LoVo (cell line): ENCODE measurements at regions not wholly inside any gene's neighbourhood (a gene's known extent, or its start where the extent isn't known, plus 50 kb on each side); places are given as distances from the start of the nearest gene placed in this dataset.
A peak's percentile ranks its signal among the peaks of the same experiment; 100 is the strongest.

ENCODE experiments used
- DNase-seq: peaks from one replicate; pipeline ENCODE4 v3.0.0-alpha.2; 2016; ENCODE audit warnings: low spot score

DNA sequence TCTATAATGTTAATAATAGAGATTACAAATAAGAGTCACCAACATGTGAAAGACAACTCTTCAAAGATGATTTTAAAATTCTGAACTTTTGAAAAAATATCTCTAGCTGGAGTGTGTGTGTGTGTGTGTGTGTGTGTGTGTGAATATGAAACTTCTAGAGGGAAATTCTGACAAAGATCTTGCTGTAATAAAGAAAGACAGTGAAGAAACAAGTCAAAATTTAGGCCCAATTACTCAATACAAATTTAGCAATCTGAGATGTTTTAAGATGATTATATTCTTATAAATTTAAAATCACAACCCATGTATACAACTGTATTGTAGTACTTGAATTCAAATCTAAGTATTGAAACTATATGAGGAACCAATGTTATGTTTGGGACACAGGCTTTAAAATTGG is 57.2 kb upstream of the UGP2 start:
- no peak for DNase-seq

DNA sequence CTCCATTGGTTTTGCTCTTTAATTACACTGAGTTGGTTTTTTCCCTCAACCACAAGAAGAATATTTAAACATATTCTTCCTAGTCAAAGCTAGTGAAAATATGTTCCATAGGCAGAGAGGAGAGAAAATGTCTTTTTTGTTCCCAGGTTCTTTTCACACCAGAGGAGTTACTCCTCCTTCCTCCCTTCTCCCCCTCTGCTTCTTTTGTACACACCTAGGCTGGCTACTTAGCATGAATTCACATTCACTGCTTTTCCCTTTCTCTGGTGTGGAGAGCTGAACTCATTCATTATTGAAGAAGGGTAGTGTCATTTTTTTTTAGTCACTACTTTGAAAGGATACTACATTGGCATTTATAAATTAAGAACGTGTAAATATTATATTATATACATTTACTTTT is 56.6 kb upstream of the UGP2 start:
- DNase-seq, result no peak

DNA sequence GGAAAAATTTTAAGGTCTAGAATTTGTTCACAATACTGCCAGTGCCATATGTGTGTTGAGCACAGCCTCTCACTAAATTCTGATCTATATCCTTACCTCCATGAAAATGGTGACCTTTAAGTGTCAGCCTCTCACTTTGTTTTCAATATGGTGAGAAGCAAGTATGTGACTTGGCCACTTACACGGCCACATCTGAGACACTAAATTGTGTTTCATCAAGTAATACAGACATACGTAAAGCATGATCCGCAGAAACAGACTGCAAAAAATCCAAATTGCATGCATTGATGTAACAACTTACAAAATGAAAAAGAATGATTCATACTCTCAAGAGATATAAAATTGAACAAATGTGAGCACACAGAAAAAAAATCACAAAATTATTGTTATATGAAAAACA is 55.2 kb upstream of the UGP2 start:
- DNase-seq, result no peak

DNA sequence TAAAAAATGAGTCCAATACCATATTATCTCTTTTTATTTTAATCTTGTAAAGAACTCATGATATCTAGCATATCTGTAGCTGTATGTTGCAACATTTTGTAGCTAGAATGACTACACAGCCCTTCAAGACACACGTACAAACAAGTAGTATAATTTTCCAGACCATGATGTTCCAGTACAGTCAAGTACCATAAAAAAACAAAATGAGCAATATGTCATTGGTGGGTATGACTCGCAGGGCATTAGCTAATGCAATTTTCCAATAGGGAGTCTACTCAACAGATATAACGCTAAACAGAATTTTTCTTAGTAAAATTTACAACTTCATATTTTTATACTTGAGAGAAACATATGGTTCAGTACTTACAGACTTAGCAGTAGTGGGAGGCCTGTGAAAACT is 53.6 kb upstream of the UGP2 start:
- DNase-seq, result no peak

DNA sequence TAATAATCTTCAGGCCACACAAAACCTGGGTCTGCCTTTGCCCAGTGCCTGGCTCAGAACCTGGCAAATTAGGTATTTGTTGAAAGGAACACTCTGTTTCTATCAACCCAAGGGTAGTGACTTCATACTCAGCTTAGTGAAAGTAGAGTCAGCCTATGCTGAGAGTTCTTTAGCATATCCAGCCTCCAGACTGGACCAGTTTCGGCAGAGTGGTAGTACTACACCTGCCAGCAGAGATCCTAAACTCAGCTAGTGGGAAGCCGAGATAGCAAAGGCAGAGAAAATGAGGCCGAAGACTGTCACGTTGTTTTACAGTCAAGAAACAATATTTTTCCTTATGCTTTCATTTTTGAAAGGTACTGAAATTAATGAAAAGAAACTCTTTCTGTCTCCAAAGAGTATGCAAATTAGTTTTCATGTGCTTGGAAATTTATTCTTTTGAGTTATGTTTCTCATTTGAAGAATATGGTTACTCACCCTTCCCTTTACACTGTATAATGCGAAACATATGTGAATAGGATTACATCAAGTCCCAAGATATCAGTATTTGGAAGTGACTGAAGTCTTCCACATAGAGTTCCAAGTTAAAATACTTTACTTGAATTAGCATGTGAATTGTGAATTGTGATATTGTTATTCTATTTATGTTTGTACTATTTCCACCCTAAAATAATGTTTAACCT is 52.2 kb upstream of the UGP2 start:
- DNase-seq, result no peak

DNA sequence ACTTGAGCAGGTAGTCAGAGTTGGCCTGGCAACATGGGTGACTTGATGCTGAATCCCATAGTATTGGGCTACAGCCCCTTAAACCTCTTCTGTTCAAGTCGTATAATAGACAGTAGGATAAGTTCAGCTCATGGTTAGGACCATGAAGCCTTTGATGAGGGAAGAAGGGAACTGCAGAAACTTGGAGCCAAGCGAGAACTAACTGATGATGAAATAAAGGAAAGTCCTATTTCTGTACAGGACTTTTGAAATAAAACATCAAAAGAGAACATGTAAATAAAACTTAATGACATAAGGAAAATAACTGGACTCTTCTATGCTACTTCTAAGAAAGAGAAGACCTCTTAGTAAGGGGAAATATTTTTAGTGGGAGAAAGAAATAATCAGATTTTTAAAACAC is 51.2 kb upstream of the UGP2 start:
- DNase-seq, result no peak

DNA sequence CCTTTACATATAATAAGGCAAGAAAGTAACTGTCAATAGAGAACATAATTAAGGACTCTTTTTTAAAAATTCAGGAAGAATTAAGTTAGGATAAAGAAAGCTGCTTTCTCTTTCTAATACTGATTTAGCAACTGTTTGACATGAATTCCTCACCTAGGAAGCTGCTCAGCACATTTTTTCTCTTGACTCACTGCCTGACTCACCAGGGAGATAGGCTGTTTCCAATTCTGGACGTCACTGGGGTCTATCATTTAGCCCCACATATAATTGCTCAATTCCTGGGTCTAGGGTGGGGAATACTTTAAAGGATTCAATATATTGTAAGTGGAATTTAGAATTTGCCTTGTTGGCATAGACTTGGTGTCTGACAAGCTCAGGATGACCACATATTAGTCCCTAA is 50.8 kb upstream of the UGP2 start:
- DNase-seq, result peak; percentile 11

DNA sequence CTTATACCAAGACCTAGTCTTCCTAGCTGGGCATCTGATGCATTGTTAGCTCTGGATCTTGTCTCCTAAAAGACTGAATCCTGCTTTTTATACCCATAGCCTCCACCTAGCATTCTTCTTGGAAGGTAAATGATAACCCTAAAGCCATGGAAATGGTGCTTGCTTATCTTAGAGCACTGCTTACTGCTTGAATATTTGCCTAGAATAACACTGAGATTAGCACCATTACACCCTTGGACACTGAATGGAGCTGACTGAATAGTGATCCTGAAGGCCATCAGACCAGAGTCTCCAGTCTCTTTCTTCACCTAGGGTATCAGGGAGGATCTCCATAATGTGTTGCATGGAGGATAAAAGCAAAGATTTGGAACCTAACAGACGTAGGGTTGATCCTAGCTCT is 50.3 kb upstream of the UGP2 start:
- no peak for DNase-seq
